GM21360 (cell line): ENCODE measurements at regions not wholly inside any gene's neighbourhood (a gene's known extent, or its start where the extent isn't known, plus 50 kb on each side); places are given as distances from the start of the nearest gene placed in this dataset.

ENCODE experiments used
- ATAC-seq: cut with Tn5 transposase; IDR thresholded peaks from one replicate; pipeline ENCODE4 v1.9.1; 2021; ENCODE audit warnings: mild to moderate bottlenecking, moderate library complexity; ENCODE audit not compliant: unreplicated experiment

DNA sequence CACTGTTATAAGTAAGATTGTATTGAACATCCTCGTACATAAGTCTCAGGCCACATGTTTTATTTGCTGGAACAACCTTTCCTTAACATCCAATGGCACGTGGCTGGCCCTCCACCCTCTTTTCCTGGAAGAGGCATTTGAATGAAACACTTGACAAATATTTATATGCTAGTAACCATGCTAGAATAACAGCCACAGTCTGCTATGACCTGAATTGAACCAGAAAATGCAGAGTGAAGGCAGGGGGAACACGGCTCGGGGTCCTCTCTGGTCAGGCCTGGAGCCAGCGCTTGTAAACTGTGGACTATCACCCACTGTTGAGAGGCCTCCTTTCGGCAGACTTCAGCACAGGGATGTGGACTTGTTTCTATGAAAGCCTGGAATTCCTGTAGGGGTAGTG lies 198.2 kb upstream of the COPS8 start:
- no peak for ATAC-seq

- no peak for ATAC-seq
These were observed 197.5 kb upstream of the COPS8 start for GRCh38 chr2:236887953-236888793.

DNA sequence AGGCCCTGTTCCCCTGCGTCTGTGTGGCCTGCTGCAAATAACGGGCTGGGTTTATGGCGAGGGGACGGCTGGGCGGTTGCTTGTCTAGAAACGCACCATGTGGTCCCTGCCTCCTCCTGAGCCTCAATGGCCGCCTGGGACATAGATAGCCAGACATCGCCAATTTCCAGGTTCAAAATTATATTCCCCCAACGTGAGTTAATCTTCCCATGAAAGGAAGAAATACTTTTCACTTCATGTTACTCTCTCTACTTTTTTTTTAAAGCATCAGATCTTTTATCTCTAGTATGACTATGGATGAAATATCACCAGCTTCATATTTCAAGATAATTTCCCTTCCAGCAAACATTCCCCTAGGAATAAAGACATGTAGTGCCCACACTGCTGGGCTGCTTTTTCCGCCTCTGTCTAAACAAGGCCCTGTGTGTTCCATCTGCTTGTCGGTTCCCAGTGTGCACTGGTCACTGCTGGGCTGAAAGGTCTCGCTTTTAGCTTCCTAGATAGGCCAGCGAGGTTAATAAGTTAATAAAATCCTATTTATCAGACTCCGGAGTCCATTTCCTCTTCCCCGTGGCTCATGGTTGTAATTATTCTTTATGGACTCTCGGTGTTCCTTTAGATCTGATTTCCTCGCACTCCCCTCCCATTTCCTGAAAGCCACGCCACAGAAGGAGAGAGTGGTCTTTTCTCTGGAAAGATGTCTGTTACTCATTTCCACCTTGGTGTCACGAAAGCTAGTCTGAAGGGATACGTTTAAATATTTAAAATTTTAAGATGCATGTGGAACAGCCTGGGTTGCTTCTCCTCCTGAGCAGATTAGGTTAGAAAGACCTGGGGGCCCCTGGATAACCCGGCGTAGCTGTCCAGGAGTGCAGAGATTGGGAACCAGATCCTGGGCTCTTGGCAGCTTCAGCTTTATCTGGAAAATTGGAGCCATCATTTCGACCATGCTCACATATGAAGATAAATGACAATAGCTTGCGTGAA lies 196.6 kb upstream of the COPS8 start:
- no peak for ATAC-seq

DNA sequence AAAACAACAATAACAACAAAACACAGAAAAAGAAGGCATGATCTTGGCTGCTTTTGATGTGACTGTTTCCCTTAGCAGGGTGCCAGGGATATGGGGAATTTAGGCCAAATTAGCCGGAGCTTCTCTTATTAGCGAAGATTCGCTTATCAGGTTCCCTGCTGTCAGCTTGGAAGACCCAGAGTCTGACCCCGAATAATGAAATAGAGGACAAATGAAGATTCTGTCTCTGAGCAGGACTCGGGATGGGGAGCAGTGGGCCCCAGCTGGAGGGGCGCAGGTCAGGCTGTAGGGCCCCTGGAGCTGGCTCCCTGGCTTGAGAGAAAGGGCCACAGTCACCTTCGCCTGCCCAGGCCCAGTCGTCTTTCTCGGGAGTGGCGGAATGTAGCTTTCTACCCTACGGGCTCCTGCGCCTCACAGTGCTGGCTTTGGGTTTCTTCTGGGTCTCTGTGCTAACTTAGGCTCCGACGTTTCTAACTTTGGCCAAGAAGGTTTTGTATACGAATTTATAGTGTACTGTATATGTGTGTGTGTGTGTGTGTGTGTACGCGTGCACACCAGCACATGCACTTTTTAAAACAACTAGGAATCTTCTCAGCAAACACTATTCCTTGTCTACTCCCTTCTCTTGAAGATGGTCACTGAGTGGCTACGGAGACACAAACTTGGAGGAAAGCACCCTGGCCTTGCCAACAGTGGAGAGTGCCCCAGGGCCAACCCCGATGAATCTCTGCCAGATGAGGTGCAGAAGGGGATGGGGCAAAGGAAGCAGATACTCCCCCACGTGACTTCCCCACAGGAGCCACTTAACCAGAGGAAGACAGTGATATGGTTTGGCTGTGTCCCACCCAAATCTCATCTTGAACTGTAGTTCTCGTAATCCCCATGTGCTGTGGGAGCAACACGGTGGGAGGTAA lies 195.6 kb upstream of the COPS8 start:
- ATAC-seq: no peak

- no peak for ATAC-seq
These were observed 193.0 kb upstream of the COPS8 start for GRCh38 chr2:236892721-236893120.

- ATAC-seq: no peak
These were observed 190.9 kb upstream of the COPS8 start for GRCh38 chr2:236894791-236895190.

GRCh38 chr2:236895497-236895896 lies 190.2 kb upstream of the COPS8 start:
- no peak for ATAC-seq

DNA sequence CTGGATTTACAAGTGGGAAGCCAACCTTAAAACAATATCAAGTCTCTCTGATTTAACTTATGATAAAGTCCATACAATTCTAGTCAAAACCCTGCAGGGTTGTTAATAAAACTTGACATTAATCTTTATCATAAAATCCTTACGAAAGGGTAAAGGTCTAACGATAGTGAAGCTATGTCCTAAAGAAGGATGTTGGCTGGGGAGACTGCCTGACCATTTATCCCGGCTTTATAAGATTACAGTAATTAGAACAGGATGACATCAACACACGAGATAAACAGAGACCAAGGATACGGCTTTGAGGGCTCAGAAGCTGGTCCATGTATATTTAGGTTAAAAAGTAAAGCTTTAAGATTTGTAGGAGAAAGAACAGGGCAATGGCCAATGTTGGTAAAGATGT lies 189.0 kb upstream of the COPS8 start:
- ATAC-seq: no peak

GRCh38 chr2:236899146-236899545 lies 186.5 kb upstream of the COPS8 start:
- ATAC-seq: no peak

GRCh38 chr2:236899950-236900640 lies 185.6 kb upstream of the COPS8 start:
- no peak for ATAC-seq

DNA sequence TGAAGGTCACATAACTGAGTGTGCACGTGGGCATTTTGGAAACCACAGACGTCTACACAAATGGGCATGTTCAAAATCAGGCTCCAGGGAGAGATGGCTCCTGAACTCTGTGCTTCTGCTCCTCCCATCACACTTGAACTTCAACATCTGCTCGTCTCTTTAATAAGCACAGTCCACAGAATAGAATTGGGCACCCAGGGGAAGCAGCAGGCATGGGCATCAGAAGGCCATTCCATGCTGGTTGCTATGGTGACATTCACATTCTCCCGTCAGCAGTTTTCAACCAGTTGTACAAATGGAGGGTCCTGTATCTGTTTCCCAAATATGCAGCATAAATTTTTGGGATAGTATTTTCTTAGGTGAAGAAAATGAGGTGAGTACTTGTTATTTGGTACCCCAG lies 183.7 kb upstream of the COPS8 start:
- ATAC-seq: no peak

- no peak for ATAC-seq
These were observed 181.7 kb upstream of the COPS8 start for GRCh38 chr2:236903978-236904377.

- ATAC-seq: no peak
These were observed 181.1 kb upstream of the COPS8 start for GRCh38 chr2:236904389-236905263.

DNA sequence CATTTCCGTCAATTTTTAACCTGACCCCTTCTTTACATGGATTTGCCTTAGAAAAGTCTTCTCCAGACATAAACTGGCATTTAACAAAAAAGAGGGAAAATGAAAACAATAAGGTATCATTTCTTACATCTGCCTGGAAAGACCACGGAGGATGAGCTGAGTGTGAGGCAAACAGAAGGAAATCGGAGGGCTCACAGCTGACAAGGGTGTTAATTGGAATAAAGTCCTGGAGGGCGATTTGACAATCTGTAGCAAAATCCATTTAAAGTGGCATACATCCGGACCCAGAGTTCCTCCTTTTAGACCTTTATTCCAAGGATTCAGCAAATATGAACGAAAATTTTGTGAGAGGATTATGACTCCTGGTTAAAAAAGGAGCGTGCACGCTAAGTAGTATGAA lies 179.7 kb upstream of the COPS8 start:
- no peak for ATAC-seq

DNA sequence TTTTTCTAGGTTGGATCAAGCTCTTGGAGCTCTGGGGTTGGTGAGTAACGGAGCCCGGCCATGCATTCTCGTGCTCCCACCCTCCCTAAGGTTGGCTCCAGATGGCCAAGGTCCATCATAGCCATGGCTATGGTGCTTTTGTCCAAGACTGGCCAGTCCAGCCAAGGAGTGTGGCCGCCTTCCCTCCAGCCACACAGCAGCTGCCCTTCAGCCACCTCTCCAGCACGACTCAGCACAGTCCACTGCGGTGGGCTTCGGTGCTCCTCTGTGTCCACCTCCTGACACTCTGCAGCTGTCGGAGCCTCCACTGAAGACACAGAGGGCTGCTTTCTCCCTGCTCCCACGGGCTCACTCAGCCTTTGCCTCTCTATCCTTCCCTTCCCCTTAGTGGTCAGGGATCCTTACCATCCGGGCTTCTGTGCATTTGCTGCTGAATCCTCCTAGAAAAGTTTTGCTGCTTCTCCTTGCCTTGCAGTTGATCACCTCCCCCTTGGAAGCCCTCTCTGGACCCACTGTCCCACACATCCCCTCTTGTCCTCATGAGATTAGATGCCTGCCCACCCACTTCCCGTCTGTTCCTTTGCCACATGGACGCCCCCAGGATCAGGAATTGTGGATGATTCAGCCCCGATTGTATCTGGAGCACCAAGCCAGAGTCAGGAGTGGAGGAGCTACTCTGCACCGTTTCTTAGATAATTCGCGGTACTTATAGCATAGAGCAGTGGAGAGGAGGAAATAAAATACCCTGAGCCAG lies 177.1 kb upstream of the COPS8 start:
- ATAC-seq: no peak

DNA sequence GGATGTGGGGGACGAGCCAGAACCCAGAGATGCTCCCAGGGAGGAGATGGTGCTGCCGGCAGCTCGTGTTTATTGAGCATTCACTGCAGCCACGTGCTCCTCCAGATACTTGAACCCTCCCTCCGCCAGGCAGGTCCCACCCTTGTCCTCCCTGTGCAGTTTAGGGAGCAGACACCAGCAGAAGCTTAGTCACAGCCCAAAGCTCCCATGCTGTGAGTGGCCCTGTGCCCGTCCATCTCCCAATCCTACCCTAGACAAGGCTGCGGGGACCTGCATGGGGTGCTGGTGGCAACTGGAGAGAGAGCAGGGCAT lies 176.5 kb upstream of the COPS8 start:
- no peak for ATAC-seq

DNA sequence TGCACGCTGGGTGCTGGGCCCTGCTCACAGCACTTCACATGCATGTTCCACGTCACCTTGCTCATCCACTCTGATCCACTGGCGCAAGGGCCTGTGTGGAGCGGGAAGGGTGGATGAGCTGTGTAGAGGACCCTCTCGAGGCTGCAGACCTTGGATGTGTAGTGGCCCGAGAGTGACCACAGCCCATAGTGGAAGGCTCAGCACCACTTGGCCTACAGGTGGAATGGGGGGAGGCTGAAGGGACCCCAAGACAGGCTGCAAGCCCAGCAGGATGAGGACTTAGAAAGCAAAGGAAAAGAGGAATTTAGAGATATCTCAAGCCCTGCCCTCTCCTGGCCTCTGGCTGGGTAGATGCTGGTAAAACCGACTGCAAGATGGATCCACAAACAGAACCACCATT lies 175.9 kb upstream of the COPS8 start:
- no peak for ATAC-seq

DNA sequence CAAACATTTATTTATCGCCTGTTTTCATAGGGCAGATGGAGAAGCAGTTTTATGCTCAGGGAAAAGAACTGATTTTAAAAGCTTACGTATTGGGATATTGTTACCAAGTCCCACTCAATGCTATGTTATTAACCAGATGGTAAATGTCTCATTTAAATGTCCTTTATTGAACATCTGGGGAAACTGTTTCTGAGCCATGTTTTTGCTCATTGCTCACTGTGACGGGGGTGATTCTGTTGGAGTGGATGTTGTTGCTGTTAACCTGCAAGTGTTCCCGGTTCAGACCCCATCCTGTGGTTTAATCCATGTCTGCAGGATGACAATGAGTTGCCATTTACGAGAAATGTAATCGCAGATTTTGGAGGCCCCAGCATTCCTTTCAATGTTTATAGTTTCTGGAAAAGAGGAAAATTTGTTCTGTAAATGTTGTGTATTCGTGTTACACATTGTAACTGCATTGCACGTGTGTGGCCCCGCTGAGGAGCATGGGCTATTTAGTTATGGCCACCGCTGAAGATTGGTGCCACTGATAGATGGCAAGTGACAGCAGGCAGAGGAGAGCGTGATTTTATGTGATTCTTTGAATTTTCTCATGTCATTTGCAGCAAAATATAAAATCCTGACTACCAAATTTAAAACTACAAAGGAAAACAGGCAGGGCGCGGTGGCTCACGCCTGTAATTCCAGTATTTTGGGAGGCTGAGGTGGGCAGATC lies 174.8 kb upstream of the COPS8 start:
- ATAC-seq: no peak
